Liver (tissue), 3 donors: ENCODE measurements at regions not wholly inside any gene's neighbourhood (a gene's known extent, or its start where the extent isn't known, plus 50 kb on each side); places are given as distances from the start of the nearest gene placed in this dataset.

Source experiments
- CTCF ChIP-seq: fragments of 150-350 bp; IDR thresholded peaks from 2 replicates; pipeline ENCODE4 v1.5.1; 2017; ENCODE audit warnings: improper control_type of control experiment, low read depth, low read length; ENCODE audit not compliant: missing input control
- GABPA ChIP-seq, 2 donors: IDR thresholded peaks in 1 of 2; conservative IDR thresholded peaks in 1 of 2; 2 replicates each; pipeline ENCODE4 v1.6.1; 2016; ENCODE audit warnings: antibody characterized with exemption in 2 of 2, mild to moderate bottlenecking in 1 of 2, moderate library complexity in 1 of 2
- HNF4G ChIP-seq: IDR thresholded peaks from 2 replicates; pipeline ENCODE4 v1.6.1; 2016; ENCODE audit warnings: antibody characterized with exemption
- JUND ChIP-seq, 2 donors: IDR thresholded peaks; 2 replicates each; pipeline ENCODE4 v1.6.1; 2016; ENCODE audit warnings: antibody characterized with exemption in 2 of 2
- MAX ChIP-seq: IDR thresholded peaks from 2 replicates; pipeline ENCODE4 v1.6.1; 2016; ENCODE audit warnings: antibody characterized with exemption
- RAD21 ChIP-seq, 2 donors: IDR thresholded peaks; 2 replicates each; pipeline ENCODE4 v1.6.1; 2016; ENCODE audit warnings: antibody characterized with exemption in 2 of 2, mild to moderate bottlenecking in 2 of 2
- SP1 ChIP-seq: IDR thresholded peaks from 2 replicates; pipeline ENCODE4 v1.6.1; 2018; ENCODE audit warnings: antibody characterized with exemption, mild to moderate bottlenecking
- YY1 ChIP-seq: IDR thresholded peaks from 2 replicates; pipeline ENCODE4 v1.6.1; 2016; ENCODE audit warnings: antibody characterized with exemption, mild to moderate bottlenecking
- ZBTB33 ChIP-seq: IDR thresholded peaks from 2 replicates; pipeline ENCODE4 v1.6.1; 2016; ENCODE audit warnings: antibody characterized with exemption
- TF ChIP-seq, protein P1 (sequence below): IDR thresholded peaks from 2 replicates; pipeline ENCODE4 v1.6.1; 2016; ENCODE audit warnings: antibody characterized with exemption
- donor health status: healthy.
- donor health status: healthy.

- TF ChIP-seq YY1 (no peak), JUND (IDR thresholded peaks at IDR 0.05) (no peak), CTCF (no peak), RAD21 (IDR thresholded peaks at IDR 0.05) (no peak), SP1 (no peak), ZBTB33 (no peak), GABPA (IDR thresholded peaks at IDR 0.05 in 1 of 2, conservative IDR thresholded peaks at IDR 0.05 in 1 of 2) (no peak), HNF4G (no peak), MAX (no peak)
- TF ChIP-seq, protein P1, sequence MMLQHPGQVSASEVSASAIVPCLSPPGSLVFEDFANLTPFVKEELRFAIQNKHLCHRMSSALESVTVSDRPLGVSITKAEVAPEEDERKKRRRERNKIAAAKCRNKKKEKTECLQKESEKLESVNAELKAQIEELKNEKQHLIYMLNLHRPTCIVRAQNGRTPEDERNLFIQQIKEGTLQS = no peak
Observed at GRCh38 chr14:85380881-85381280, 149.1 kb upstream of the FLRT2 start.
